Spinal cord (tissue), 9 donors: ENCODE measurements at regions not wholly inside any gene's neighbourhood (a gene's known extent, or its start where the extent isn't known, plus 50 kb on each side); places are given as distances from the start of the nearest gene placed in this dataset.
A peak's percentile ranks its signal among the peaks of the same experiment; 100 is the strongest.

Experiments
- DNase-seq, 6 donors: peaks; one replicate each; pipeline versions ENCODE4 v3.0.0 to v3.0.0-alpha.2; 2013 to 2015; ENCODE audit warnings: low spot score in 6 of 6, low read depth in 4 of 6
- H3K27ac ChIP-seq: one replicate; pipeline ENCODE4 v1.5.1; 2013; ENCODE audit warnings: low read depth, low read length, control low read depth
- H3K27me3 ChIP-seq: one replicate; pipeline ENCODE4 v1.6.1; 2013; ENCODE audit warnings: low read length; ENCODE audit not compliant: control insufficient read depth, insufficient read depth
- H3K36me3 ChIP-seq: one replicate; pipeline ENCODE4 v1.6.1; 2013; ENCODE audit warnings: low read length; ENCODE audit not compliant: control insufficient read depth, insufficient read depth
- H3K4me1 ChIP-seq: one replicate; pipeline ENCODE4 v1.6.1; 2013; ENCODE audit warnings: low read length; ENCODE audit not compliant: control insufficient read depth, insufficient read depth
- H3K4me3 ChIP-seq: one replicate; pipeline ENCODE4 v1.5.1; 2013; ENCODE audit warnings: low read depth, low read length, control low read depth
- H3K9me3 ChIP-seq: one replicate; pipeline ENCODE4 v1.6.1; 2013; ENCODE audit warnings: low read length; ENCODE audit not compliant: control insufficient read depth, insufficient read depth
- WGBS: methylation state at CpG from one replicate; pipeline ENCODE4 v1.1.5; 2013; ENCODE audit warnings: missing lambda C conversion rate; ENCODE audit not compliant: insufficient coverage; 5-methylcytosine and 5-hydroxymethylcytosine counted together
- donor health status: healthy.

DNA sequence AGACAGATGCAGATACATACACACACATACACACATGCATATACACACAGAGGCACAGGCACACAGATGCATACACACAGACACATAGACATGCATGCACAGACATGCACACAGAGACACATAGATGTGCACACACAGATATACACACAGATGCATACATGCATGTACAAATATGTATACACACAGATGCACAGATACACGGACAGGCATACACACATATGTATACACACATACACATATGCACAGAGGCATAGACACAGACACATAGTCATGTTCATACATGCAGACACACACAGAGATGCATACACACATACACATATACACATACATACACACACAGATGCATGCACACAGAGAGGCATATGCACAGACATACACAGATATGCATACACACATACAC, 437.3 kb upstream of the SMIM21 start:
- 80% methylated on average over 1 of the region's 1 CpG for WGBS
- Histone ChIP-seq H3K4me1 (no peaks in the 10 kb centered on the region), H3K27ac (no peak overlapping the region), H3K36me3 (no peaks in the 10 kb centered on the region), H3K27me3 (no peaks in the 10 kb centered on the region), H3K9me3 (no peaks in the 10 kb centered on the region), H3K4me3 (no peak overlapping the region)
- DNase-seq, result no peak

DNA sequence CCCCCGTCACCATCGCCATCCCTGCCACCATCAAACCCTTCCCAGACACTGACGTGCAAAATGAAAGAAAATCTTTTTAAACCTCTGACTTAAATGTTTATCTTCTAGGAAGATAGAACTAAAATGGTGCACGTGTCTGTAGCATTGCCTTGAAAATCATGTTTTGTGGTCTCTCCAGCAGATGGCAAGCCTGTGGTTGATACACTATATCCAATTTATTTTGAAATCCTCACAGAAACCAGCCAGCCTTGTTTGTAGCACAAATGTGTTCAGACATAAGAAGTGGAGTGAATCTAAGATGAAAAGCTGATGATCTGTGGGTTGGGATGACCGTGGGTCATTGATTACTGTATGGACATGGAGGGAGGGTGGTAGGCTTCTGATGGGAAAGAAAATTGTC, 436.2 kb upstream of the SMIM21 start:
- DNase-seq, result peak in 2 of 6 donors; percentile 28 to 40
- WGBS, result 83% methylated on average over 1 of the region's 5 CpGs
- H3K27ac ChIP-seq, result no peak overlapping the region
- H3K9me3 ChIP-seq, result no peaks in the 10 kb centered on the region
- no peak overlapping the region for H3K4me3 ChIP-seq
- no peaks in the 10 kb centered on the region for H3K36me3 ChIP-seq
- H3K4me1 ChIP-seq, result no peaks in the 10 kb centered on the region
- no peaks in the 10 kb centered on the region for H3K27me3 ChIP-seq

- H3K27ac ChIP-seq, result no peak overlapping the region
- WGBS, result no CpG with 5 or more reads among the region's 5 CpGs
- DNase-seq, result no peak
- no peaks in the 10 kb centered on the region for H3K9me3 ChIP-seq
- H3K4me3 ChIP-seq, result no peak overlapping the region
- H3K27me3 ChIP-seq, result no peaks in the 10 kb centered on the region
- no peaks in the 10 kb centered on the region for H3K36me3 ChIP-seq
- no peaks in the 10 kb centered on the region for H3K4me1 ChIP-seq
Measured at GRCh38 chr18:75862458-75862857, 435.0 kb upstream of the SMIM21 start.

DNA sequence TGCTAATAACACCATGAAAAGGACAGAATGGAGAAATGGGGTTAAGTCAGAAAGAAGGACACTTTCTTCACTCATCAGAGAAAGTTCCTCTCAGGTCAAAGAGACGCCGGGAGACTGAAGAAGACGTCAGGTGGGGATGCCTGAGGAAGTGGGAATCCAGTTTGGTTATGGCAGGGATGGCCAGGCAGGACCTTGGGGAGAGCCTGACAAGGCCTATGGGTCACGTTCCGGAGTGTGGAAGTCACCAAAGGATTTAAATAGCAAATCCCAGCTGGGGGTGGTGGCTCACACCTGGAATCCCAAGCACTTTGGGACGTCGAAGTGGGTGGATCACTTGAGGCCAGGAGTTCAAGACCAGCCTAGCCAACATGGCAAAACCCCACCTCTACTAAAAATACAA, 432.7 kb upstream of the SMIM21 start:
- H3K36me3 ChIP-seq, result no peaks in the 10 kb centered on the region
- no peak for DNase-seq
- H3K4me3 ChIP-seq, result no peak overlapping the region
- no peaks in the 10 kb centered on the region for H3K27me3 ChIP-seq
- no peak overlapping the region for H3K27ac ChIP-seq
- H3K9me3 ChIP-seq, result no peaks in the 10 kb centered on the region
- 96% methylated on average over 7 of the region's 7 CpGs for WGBS
- H3K4me1 ChIP-seq, result no peaks in the 10 kb centered on the region

- Histone ChIP-seq H3K27me3 (no peaks in the 10 kb centered on the region), H3K4me1 (no peaks in the 10 kb centered on the region), H3K4me3 (no peak overlapping the region), H3K27ac (no peak overlapping the region), H3K36me3 (no peaks in the 10 kb centered on the region), H3K9me3 (no peaks in the 10 kb centered on the region)
- no peak for DNase-seq
- WGBS, result 88% methylated on average over 5 of the region's 5 CpGs
Measured at GRCh38 chr18:75859533-75859932, 432.0 kb upstream of the SMIM21 start.

DNA sequence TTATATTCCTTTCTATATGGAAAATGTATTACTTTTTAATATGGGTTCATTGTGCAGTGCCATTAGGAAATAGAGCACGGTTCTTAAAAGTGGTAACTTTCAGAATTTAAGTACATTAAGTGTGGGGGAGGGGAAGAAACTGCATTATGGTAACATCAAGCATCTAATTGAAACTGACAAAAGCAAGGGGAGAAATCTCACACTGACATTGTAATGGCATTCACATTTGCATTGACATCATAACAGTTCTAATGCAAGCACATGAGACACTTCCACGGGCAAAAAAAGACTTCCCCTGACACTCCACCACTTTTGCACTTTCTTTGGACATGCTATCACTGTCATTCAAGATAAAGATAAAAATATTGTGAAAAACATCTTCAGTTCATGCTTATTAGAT, 431.3 kb upstream of the SMIM21 start:
- WGBS, result no CpG with 5 or more reads among the region's 2 CpGs
- H3K4me1 ChIP-seq, result no peaks in the 10 kb centered on the region
- no peaks in the 10 kb centered on the region for H3K9me3 ChIP-seq
- H3K27ac ChIP-seq, result no peak overlapping the region
- no peaks in the 10 kb centered on the region for H3K27me3 ChIP-seq
- H3K4me3 ChIP-seq, result no peak overlapping the region
- H3K36me3 ChIP-seq, result no peaks in the 10 kb centered on the region
- DNase-seq, result peak in 1 of 6 donors; percentile 16

GRCh38 chr18:75857558-75857957, 430.1 kb upstream of the SMIM21 start:
- Histone ChIP-seq H3K27ac (no peak overlapping the region), H3K4me3 (no peak overlapping the region), H3K27me3 (no peaks in the 10 kb centered on the region), H3K36me3 (no peaks in the 10 kb centered on the region), H3K4me1 (no peaks in the 10 kb centered on the region), H3K9me3 (no peaks in the 10 kb centered on the region)
- WGBS, result no CpG with 5 or more reads among the region's 6 CpGs
- no peak for DNase-seq

DNA sequence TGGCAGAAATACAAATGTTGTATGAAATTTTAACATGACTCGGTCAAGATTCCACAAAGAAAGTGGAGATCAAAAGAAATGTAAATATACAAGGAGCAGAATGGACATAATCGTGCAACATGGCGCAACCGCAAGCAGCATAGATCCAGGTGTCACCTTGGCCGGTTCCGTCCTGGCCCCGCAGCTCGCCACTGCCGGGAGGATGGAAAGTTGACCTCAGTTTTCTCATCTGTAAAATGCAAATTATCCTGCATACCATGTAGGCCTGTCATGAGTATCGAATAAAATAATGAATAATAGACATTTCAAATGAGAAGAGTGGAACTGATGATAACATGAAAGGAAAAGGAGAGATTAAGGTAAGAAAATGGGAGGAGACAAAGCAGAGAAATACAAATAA, 427.3 kb upstream of the SMIM21 start:
- 97% methylated on average over 8 of the region's 10 CpGs for whole genome bisulfite sequencing
- no peak overlapping the region for H3K4me3 ChIP-seq
- no peaks in the 10 kb centered on the region for H3K4me1 ChIP-seq
- DNase-seq, result no peak
- H3K27ac ChIP-seq, result no peak overlapping the region
- H3K9me3 ChIP-seq, result no peaks in the 10 kb centered on the region
- no peaks in the 10 kb centered on the region for H3K36me3 ChIP-seq
- H3K27me3 ChIP-seq, result no peaks in the 10 kb centered on the region

GRCh38 chr18:75854174-75854573, 426.7 kb upstream of the SMIM21 start:
- WGBS, result 18% methylated on average over 1 of the region's 4 CpGs
- Histone ChIP-seq H3K4me3 (no peak overlapping the region), H3K27me3 (no peaks in the 10 kb centered on the region), H3K36me3 (no peaks in the 10 kb centered on the region), H3K9me3 (no peaks in the 10 kb centered on the region), H3K4me1 (no peaks in the 10 kb centered on the region), H3K27ac (no peak overlapping the region)
- DNase-seq, result no peak

GRCh38 chr18:75846321-75846720, 418.8 kb upstream of the SMIM21 start:
- no peak for DNase-seq
- 80% methylated on average over 3 of the region's 3 CpGs for WGBS
- no peak overlapping the region for H3K27ac ChIP-seq
- no peaks in the 10 kb centered on the region for H3K9me3 ChIP-seq
- no peak overlapping the region for H3K4me3 ChIP-seq
- no peaks in the 10 kb centered on the region for H3K4me1 ChIP-seq
- H3K36me3 ChIP-seq, result no peaks in the 10 kb centered on the region
- H3K27me3 ChIP-seq, result no peaks in the 10 kb centered on the region
